Caco-2 (cell line): ENCODE measurements at regions not wholly inside any gene's neighbourhood (a gene's known extent, or its start where the extent isn't known, plus 50 kb on each side); places are given as distances from the start of the nearest gene placed in this dataset.

ENCODE experiments used
- BruUV-seq: library from RNA; stranded (reverse); fragments of 400-500 nt; replicated peaks from 2 replicates; lab custom pipeline; 2021; lab: Mats Ljungman, UMichigan
- CTCF ChIA-PET: fragments of 300-600 bp; sonication (Branson Sonifier 250); formaldehyde crosslinking; loops from one replicate; lab custom pipeline; 2022; ENCODE audit warnings: antibody characterized with exemption; lab: Charles Lee
- POLR2A ChIA-PET: fragments of 300-600 bp; sonication (Branson Sonifier 250); formaldehyde crosslinking; loops from one replicate; lab custom pipeline; 2022; ENCODE audit warnings: antibody characterized with exemption; lab: Charles Lee
- DNase-seq, 2 experiments: peaks; one replicate each; pipeline versions ENCODE4 v3.0.0 to v3.0.0-alpha.2; 2020 to 2022
- H3K27me3 ChIP-seq: replicated peaks from 2 replicates; pipeline ENCODE4 v1.6.0; 2011; ENCODE audit warnings: low read length; ENCODE audit not compliant: control insufficient read depth, insufficient read depth
- H3K36me3 ChIP-seq: 2 replicates; pipeline ENCODE4 v1.5.1; 2011; ENCODE audit warnings: low read length; ENCODE audit not compliant: control insufficient read depth, insufficient read depth
- H3K4me1 ChIP-seq: fragments of 250-450 bp; sonication (Bioruptor Pico); 2 replicates; pipeline ENCODE4 v1.5.1; 2020; ENCODE audit warnings: mild to moderate bottlenecking
- H3K4me3 ChIP-seq: 2 replicates; pipeline ENCODE4 v1.5.1; 2011; ENCODE audit warnings: low read depth, mild to moderate bottlenecking, control low read depth, low read length
- H3K9me3 ChIP-seq: fragments of 250-450 bp; sonication (Bioruptor Pico); 2 replicates; pipeline ENCODE4 v1.5.1; 2020; ENCODE audit warnings: mild to moderate bottlenecking, moderate library complexity
- H3K27ac Mint-ChIP-seq: one replicate; pipeline ENCODE4 v1.8.0; 2022; ENCODE audit warnings: mixed read lengths; ENCODE audit not compliant: unreplicated experiment
- H3K27me3 Mint-ChIP-seq: one replicate; pipeline ENCODE4 v1.8.0; 2022; ENCODE audit warnings: mixed read lengths; ENCODE audit not compliant: insufficient read depth, unreplicated experiment
- H3K36me3 Mint-ChIP-seq: one replicate; pipeline ENCODE4 v1.8.0; 2022; ENCODE audit warnings: mild to moderate bottlenecking, mixed read lengths; ENCODE audit not compliant: insufficient read depth, unreplicated experiment
- H3K4me1 Mint-ChIP-seq: one replicate; pipeline ENCODE4 v1.8.0; 2022; ENCODE audit warnings: low read depth, mixed read lengths; ENCODE audit not compliant: unreplicated experiment
- H3K4me3 Mint-ChIP-seq: one replicate; pipeline ENCODE4 v1.8.0; 2022; ENCODE audit warnings: mild to moderate bottlenecking, moderate library complexity, mixed read lengths; ENCODE audit not compliant: unreplicated experiment
- H3K9me3 Mint-ChIP-seq: one replicate; pipeline ENCODE4 v1.8.0; 2022; ENCODE audit warnings: mixed read lengths; ENCODE audit not compliant: unreplicated experiment
- CTCF ChIP-seq, 2 experiments: fragments of 200-600 bp in 1 of 2; IDR thresholded peaks; 1 replicate in 1 of 2; 2 replicates in 1 of 2; pipeline versions ENCODE4 v1.5.1 to v1.8.0; 2011 to 2022; ENCODE audit warnings: antibody characterized with exemption in 1 of 2, control low read depth in 1 of 2, inconsistent platforms in 1 of 2, low read depth in 1 of 2, low read length in 1 of 2, mild to moderate bottlenecking in 1 of 2, moderate library complexity in 1 of 2; ENCODE audit not compliant: insufficient read depth in 1 of 2, severe bottlenecking in 1 of 2, unreplicated experiment in 1 of 2
- intact Hi-C: fragments of 100-400 bp; cut with micrococcal nuclease; formaldehyde crosslinking; loops from one replicate; pipeline ENCODE4 v1.10.0; 2022; ENCODE audit not compliant: unreplicated experiment

- ChIA-PET CTCF (interaction anchor here (0.6 to 0.7 kb wide), 3 partner anchors 11 to 140 kb away, joined by 3 to 6 read pairs (median 5); no protein-coding TSS in a partner anchor), POLR2A (no interaction called here)
- H3K9me3 ChIP-seq: no peaks in the 10 kb centered on the region
- peaks cover 5% of the 10 kb centered on the region for H3K27me3 Mint-ChIP-seq
- BruUV-seq: no TSS peak
- TF ChIP-seq CTCF (IDR thresholded peaks at IDR 0.05; ENCODE audit: insufficient read depth in 1 of 2, low read depth in 1 of 2, low read length in 1 of 2, severe bottlenecking in 1 of 2, unreplicated experiment in 1 of 2): no peak
- no peak overlapping the region for H3K27ac Mint-ChIP-seq
- H3K4me3 Mint-ChIP-seq: no peak overlapping the region
- H3K4me1 ChIP-seq: no peaks in the 10 kb centered on the region
- no peaks in the 10 kb centered on the region for H3K27me3 ChIP-seq
- H3K36me3 ChIP-seq: no peaks in the 10 kb centered on the region
- peaks cover 6% of the 10 kb centered on the region for H3K36me3 Mint-ChIP-seq
- no peaks in the 10 kb centered on the region for H3K9me3 Mint-ChIP-seq
- H3K4me3 ChIP-seq: no peak overlapping the region
- intact Hi-C loops: no loop called here
- DNase-seq: no peak
- peaks cover 6% of the 10 kb centered on the region for H3K4me1 Mint-ChIP-seq
Observed at GRCh38 chr12:98446060-98446459, 69.3 kb upstream of the TMPO start.

- ChIA-PET CTCF (interaction anchor here (0.6 kb wide), 2 partner anchors 10 to 139 kb away, joined by 5 to 6 read pairs; no protein-coding TSS in a partner anchor), POLR2A (no interaction called here)
- H3K27me3 ChIP-seq: no peaks in the 10 kb centered on the region
- intact Hi-C loops: no loop called here
- no peaks in the 10 kb centered on the region for H3K36me3 ChIP-seq
- DNase-seq: no peak
- Mint-ChIP-seq H3K4me3 (no peak overlapping the region), H3K4me1 (peaks cover 6% of the 10 kb centered on the region), H3K27me3 (peaks cover 5% of the 10 kb centered on the region), H3K36me3 (peaks cover 3% of the 10 kb centered on the region), H3K27ac (no peak overlapping the region), H3K9me3 (no peaks in the 10 kb centered on the region)
- no peaks in the 10 kb centered on the region for H3K9me3 ChIP-seq
- TF ChIP-seq CTCF (IDR thresholded peaks at IDR 0.05; ENCODE audit: insufficient read depth in 1 of 2, low read depth in 1 of 2, low read length in 1 of 2, severe bottlenecking in 1 of 2, unreplicated experiment in 1 of 2): no peak
- no peaks in the 10 kb centered on the region for H3K4me1 ChIP-seq
- BruUV-seq: no TSS peak
- H3K4me3 ChIP-seq: no peak overlapping the region
Observed at GRCh38 chr12:98446682-98447081, 68.7 kb upstream of the TMPO start.

GRCh38 chr12:98449584-98449983, 65.8 kb upstream of the TMPO start:
- no peak overlapping the region for H3K4me3 ChIP-seq
- no peaks in the 10 kb centered on the region for H3K36me3 Mint-ChIP-seq
- no peak overlapping the region for H3K4me3 Mint-ChIP-seq
- TF ChIP-seq CTCF (IDR thresholded peaks at IDR 0.05; ENCODE audit: insufficient read depth in 1 of 2, low read depth in 1 of 2, low read length in 1 of 2, severe bottlenecking in 1 of 2, unreplicated experiment in 1 of 2): no peak
- no peak for DNase-seq
- ChIA-PET CTCF (no interaction called here), POLR2A (no interaction called here)
- no peaks in the 10 kb centered on the region for H3K9me3 Mint-ChIP-seq
- intact Hi-C loops: no loop called here
- peaks cover 3% of the 10 kb centered on the region for H3K27me3 Mint-ChIP-seq
- peaks cover 6% of the 10 kb centered on the region for H3K4me1 Mint-ChIP-seq
- no peak overlapping the region for H3K27ac Mint-ChIP-seq
- H3K4me1 ChIP-seq: no peaks in the 10 kb centered on the region
- BruUV-seq: no TSS peak
- H3K36me3 ChIP-seq: no peaks in the 10 kb centered on the region
- no peaks in the 10 kb centered on the region for H3K27me3 ChIP-seq
- no peaks in the 10 kb centered on the region for H3K9me3 ChIP-seq
